DOHH2 (cell line): ENCODE measurements at regions not wholly inside any gene's neighbourhood (a gene's known extent, or its start where the extent isn't known, plus 50 kb on each side); places are given as distances from the start of the nearest gene placed in this dataset.
"Not testable (repeated sequence)": the region's sequence is repeated elsewhere in the genome, so short reads cannot be mapped to it uniquely, and the experiment has no call there.

Source experiments
- H3F3A ChIP-seq: fragments of 200-600 bp; sonication (generic), shearing (Covaris generic); 2 replicates; pipeline ENCODE4 v1.6.0; 2016; ENCODE audit warnings: antibody characterized with exemption, mild to moderate bottlenecking; ENCODE audit not compliant: control insufficient read depth, insufficient read depth
- H3K27ac ChIP-seq: fragments of 200-600 bp; sonication (generic); 2 replicates; pipeline ENCODE4 v1.5.1; 2014; ENCODE audit warnings: low read depth, mild to moderate bottlenecking, low read length, moderate library complexity
- H3K27me3 ChIP-seq: fragments of 200-600 bp; sonication (generic); 2 replicates; pipeline ENCODE4 v1.6.1; 2014; ENCODE audit warnings: mild to moderate bottlenecking, low read length, mixed read lengths; ENCODE audit not compliant: control insufficient read depth
- H3K36me3 ChIP-seq: fragments of 200-600 bp; sonication (generic); 2 replicates; pipeline ENCODE4 v1.6.1; 2014; ENCODE audit warnings: mild to moderate bottlenecking, low read length, moderate library complexity, mixed read lengths; ENCODE audit not compliant: control insufficient read depth
- H3K4me1 ChIP-seq: fragments of 200-600 bp; sonication (generic); 2 replicates; pipeline ENCODE4 v1.6.1; 2014; ENCODE audit warnings: mild to moderate bottlenecking, low read length, mixed read lengths; ENCODE audit not compliant: control insufficient read depth
- H3K4me2 ChIP-seq: fragments of 200-600 bp; sonication (generic); 2 replicates; pipeline ENCODE4 v1.6.0; 2014; ENCODE audit warnings: mild to moderate bottlenecking, low read length, moderate library complexity
- H3K4me3 ChIP-seq: fragments of 200-600 bp; sonication (generic); 2 replicates; pipeline ENCODE4 v1.5.1; 2014; ENCODE audit warnings: mild to moderate bottlenecking, low read length, mixed read lengths
- H3K79me2 ChIP-seq: fragments of 200-600 bp; sonication (generic); 2 replicates; pipeline ENCODE4 v1.6.1; 2014; ENCODE audit warnings: mild to moderate bottlenecking, low read length, mixed read lengths; ENCODE audit not compliant: control insufficient read depth
- H3K9me2 ChIP-seq: fragments of 200-600 bp; sonication (generic); replicated peaks from 2 replicates; pipeline ENCODE4 v1.6.1; 2014; ENCODE audit warnings: mild to moderate bottlenecking, low read length, mixed read lengths; ENCODE audit not compliant: control insufficient read depth
- H3K9me3 ChIP-seq: fragments of 200-600 bp; sonication (generic); 2 replicates; pipeline ENCODE4 v1.6.1; 2014; ENCODE audit warnings: antibody characterized with exemption, low read length, mixed read lengths; ENCODE audit not compliant: control insufficient read depth, insufficient read depth
- H4K20me1 ChIP-seq: fragments of 200-600 bp; sonication (generic); 2 replicates; pipeline ENCODE4 v1.6.0; 2014; ENCODE audit warnings: low read depth, mild to moderate bottlenecking, antibody characterized with exemption, low read length, moderate library complexity; ENCODE audit not compliant: control insufficient read depth, insufficient read depth
- EZH2phosphoT487 ChIP-seq: fragments of 200-600 bp; sonication (generic); IDR thresholded peaks from 2 replicates; pipeline ENCODE4 v1.6.1; 2017; ENCODE audit warnings: borderline replicate concordance, mild to moderate bottlenecking, antibody characterized with exemption, low read length, moderate library complexity, mixed read lengths
- TF ChIP-seq, protein P1 (sequence below): fragments of 200-600 bp; sonication (generic); IDR thresholded peaks from one replicate; pipeline ENCODE4 v1.5.1; 2014; ENCODE audit warnings: antibody characterized with exemption, mild to moderate bottlenecking, low read depth, low read length; ENCODE audit not compliant: poor library complexity, severe bottlenecking

DNA sequence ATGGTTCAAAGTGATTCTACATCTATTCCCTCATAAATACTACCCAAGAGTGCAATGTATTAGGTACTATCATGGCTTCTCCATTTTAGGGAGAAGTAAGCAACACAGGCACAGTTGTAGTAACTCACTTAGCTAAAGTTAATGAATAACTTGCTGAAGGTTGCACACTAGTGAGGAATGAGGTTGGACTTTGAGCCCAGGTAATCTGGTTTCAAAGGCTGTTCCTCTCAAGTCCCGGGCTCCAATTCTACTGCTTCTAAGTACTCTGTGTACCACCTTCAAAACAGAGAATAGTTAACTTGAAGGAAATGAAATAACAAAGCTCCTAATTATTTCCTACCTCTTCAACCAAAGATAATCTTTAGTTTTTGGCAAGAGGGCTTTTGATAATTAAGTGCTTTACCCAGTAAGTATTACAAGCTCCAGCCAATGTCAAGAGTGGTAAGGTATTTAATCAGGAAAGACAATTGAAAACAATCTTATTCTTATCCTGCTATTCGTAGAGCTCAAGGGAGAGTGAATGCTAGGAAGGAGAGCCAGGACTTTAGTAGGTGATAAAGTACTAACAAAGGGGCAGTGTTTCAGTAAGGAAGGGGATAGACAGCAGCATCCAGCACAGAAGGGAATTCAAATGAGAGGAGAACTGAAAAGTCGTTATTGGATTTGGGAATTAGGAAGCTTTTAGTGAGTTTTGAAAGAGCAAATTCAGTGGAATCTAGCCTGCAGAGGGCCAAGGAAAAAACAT is 158.2 kb upstream of the PTPRZ1 start:
- Histone ChIP-seq H4K20me1 (no peaks in the 10 kb centered on the region), H3K27me3 (no peaks in the 10 kb centered on the region), H3F3A (no peaks in the 10 kb centered on the region), H3K9me3 (no peaks in the 10 kb centered on the region), H3K9me2 (no peaks in the 10 kb centered on the region), H3K4me1 (no peaks in the 10 kb centered on the region), H3K36me3 (no peaks in the 10 kb centered on the region), H3K27ac (no peak overlapping the region), H3K4me2 (no peak overlapping the region), H3K79me2 (no peaks in the 10 kb centered on the region), H3K4me3 (no peak overlapping the region)
- TF ChIP-seq, protein P1, sequence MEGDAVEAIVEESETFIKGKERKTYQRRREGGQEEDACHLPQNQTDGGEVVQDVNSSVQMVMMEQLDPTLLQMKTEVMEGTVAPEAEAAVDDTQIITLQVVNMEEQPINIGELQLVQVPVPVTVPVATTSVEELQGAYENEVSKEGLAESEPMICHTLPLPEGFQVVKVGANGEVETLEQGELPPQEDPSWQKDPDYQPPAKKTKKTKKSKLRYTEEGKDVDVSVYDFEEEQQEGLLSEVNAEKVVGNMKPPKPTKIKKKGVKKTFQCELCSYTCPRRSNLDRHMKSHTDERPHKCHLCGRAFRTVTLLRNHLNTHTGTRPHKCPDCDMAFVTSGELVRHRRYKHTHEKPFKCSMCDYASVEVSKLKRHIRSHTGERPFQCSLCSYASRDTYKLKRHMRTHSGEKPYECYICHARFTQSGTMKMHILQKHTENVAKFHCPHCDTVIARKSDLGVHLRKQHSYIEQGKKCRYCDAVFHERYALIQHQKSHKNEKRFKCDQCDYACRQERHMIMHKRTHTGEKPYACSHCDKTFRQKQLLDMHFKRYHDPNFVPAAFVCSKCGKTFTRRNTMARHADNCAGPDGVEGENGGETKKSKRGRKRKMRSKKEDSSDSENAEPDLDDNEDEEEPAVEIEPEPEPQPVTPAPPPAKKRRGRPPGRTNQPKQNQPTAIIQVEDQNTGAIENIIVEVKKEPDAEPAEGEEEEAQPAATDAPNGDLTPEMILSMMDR: no peak
- TF ChIP-seq EZH2phosphoT487: no peak

DNA sequence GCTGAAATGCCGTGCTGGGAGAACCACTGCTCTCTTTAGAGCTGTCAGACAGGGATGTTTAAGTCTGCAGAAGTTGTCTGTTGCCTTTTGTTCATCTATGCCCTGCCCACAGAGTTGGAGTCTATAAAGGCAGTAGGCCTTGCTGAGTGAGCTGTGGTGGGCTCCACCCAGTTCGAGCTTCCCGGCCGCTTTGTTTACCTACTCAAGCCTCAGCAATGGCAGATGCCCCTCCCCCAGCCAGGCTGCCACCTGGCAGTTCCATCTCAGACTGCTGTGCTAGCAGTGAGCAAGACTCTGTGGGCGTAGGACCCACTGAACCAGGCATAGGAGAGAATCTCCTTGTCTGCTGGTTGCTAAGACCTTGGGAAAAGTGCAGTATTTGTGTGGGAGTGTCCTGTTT is 160.0 kb upstream of the PTPRZ1 start:
- not testable (repeated sequence) for H3K4me1 ChIP-seq, H3K27me3 ChIP-seq, H3K36me3 ChIP-seq, H3F3A ChIP-seq, H3K9me3 ChIP-seq, H3K4me2 ChIP-seq, H3K27ac ChIP-seq, H3K4me3 ChIP-seq, H3K79me2 ChIP-seq, H3K9me2 ChIP-seq, H4K20me1 ChIP-seq

DNA sequence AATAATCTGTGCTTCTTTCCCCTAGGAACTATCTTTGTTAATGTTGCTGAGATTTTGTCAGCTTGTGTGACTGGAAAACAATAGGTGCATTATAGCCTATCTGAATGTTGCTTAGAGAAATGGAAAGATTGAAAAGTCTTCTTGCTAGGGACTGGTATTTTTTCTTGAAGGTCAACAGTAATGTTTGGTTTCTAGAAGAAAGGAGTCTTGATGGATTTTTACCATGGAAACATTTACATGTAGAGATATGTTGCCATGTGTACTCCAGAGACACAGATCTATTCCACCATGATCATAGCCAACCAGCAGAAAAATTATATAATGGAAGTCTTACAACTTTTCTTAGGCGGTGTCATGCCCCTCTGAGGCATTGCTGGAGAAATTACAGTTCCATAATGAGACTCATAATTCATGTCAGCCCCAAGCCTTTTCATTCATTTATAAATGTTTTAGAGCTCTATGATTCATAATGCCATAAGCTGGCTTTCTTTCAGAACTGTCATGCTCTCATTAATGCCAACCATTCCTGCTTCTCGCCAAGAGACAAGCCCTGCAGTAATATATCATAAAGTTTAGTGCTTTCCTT is 175.1 kb upstream of the PTPRZ1 start:
- no peaks in the 10 kb centered on the region for H3K4me1 ChIP-seq
- no peaks in the 10 kb centered on the region for H4K20me1 ChIP-seq
- no peaks in the 10 kb centered on the region for H3F3A ChIP-seq
- H3K9me2 ChIP-seq: no peaks in the 10 kb centered on the region; the same call in 1 of the 2 replicates
- H3K4me3 ChIP-seq: no peak overlapping the region
- no peaks in the 10 kb centered on the region for H3K9me3 ChIP-seq
- no peak overlapping the region for H3K27ac ChIP-seq
- no peak for TF ChIP-seq EZH2phosphoT487
- TF ChIP-seq, protein P1: no peak
- H3K36me3 ChIP-seq: no peaks in the 10 kb centered on the region
- H3K27me3 ChIP-seq: no peaks in the 10 kb centered on the region
- no peak overlapping the region for H3K4me2 ChIP-seq
- H3K79me2 ChIP-seq: no peaks in the 10 kb centered on the region

DNA sequence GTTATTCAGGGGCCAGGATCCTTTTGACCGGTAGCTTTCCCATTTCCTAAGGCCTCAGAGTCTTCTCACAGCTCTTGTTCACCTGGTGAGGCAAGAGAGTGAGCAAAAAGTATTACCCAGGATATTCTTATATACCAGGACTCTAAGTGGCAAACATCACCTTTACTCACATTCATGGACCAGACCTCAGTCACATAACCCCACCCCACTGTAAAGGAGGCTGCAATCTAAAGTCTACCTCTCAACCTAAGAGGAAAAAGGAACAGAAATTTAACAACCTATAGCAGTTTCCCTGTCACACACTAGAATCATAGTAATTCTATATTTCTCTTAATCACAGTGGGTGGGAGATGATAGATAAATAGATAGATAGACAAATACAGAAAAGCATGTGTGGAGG is 176.0 kb upstream of the PTPRZ1 start:
- Histone ChIP-seq H3K79me2 (no peaks in the 10 kb centered on the region), H3K9me3 (no peaks in the 10 kb centered on the region), H3K27me3 (no peaks in the 10 kb centered on the region), H3K36me3 (no peaks in the 10 kb centered on the region), H3K4me2 (no peak overlapping the region), H3K4me3 (no peak overlapping the region), H3K9me2 (no peaks in the 10 kb centered on the region; the same call in 1 of the 2 replicates), H3F3A (no peaks in the 10 kb centered on the region), H4K20me1 (no peaks in the 10 kb centered on the region), H3K27ac (no peak overlapping the region), H3K4me1 (no peaks in the 10 kb centered on the region)
- TF ChIP-seq, protein P1: no peak
- no peak for TF ChIP-seq EZH2phosphoT487
